ENCODE measurements at regions not wholly inside any gene's neighbourhood (a gene's known extent, or its start where the extent isn't known, plus 50 kb on each side); places are given as distances from the start of the nearest gene placed in this dataset.

DNA sequence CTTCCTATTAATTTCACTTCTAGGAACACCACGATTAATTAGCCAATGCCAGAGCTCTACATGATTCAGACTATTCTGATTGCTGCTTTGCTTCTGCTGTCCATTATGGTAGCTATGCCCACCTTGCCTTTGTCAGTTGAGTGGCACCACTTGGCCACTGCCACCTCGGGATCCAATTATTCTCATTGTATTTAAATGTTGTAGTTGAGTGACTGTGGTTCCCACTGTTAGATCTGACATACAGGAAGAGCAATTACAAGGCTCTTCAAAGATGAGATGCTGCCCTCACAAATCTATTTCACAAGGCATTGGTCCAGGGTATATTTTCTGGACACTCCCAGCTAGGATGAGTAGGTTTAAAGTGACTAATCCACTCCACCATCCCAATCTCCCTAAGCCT lies 864.5 kb upstream of the EDIL3 start:
- TF ChIP-seq, protein P1, sequence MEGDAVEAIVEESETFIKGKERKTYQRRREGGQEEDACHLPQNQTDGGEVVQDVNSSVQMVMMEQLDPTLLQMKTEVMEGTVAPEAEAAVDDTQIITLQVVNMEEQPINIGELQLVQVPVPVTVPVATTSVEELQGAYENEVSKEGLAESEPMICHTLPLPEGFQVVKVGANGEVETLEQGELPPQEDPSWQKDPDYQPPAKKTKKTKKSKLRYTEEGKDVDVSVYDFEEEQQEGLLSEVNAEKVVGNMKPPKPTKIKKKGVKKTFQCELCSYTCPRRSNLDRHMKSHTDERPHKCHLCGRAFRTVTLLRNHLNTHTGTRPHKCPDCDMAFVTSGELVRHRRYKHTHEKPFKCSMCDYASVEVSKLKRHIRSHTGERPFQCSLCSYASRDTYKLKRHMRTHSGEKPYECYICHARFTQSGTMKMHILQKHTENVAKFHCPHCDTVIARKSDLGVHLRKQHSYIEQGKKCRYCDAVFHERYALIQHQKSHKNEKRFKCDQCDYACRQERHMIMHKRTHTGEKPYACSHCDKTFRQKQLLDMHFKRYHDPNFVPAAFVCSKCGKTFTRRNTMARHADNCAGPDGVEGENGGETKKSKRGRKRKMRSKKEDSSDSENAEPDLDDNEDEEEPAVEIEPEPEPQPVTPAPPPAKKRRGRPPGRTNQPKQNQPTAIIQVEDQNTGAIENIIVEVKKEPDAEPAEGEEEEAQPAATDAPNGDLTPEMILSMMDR (IDR thresholded peaks at IDR 0.05), result no peak
- TF ChIP-seq POLR2AphosphoS5 (IDR thresholded peaks at IDR 0.05) (no peak), EP300 (IDR thresholded peaks at IDR 0.05) (no peak), POLR2A (IDR thresholded peaks at IDR 0.05) (no peak)
